Keratinocyte (primary cell): ENCODE measurements at regions not wholly inside any gene's neighbourhood (a gene's known extent, or its start where the extent isn't known, plus 50 kb on each side); places are given as distances from the start of the nearest gene placed in this dataset.

ENCODE experiments used
- DNase-seq: peaks from one replicate; pipeline ENCODE4 v3.0.0-alpha.2; 2011; ENCODE audit warnings: low read depth, missing footprints, low spot score
- FAIRE-seq: peaks from 2 replicates; lab custom pipeline; 2011; peaks lifted over from hg19 to GRCh38; lab: Jason Lieb, UNC
- H2AFZ ChIP-seq: 2 replicates; pipeline ENCODE4 v1.6.0; 2012; ENCODE audit warnings: low read length, control low read depth, inconsistent platforms; ENCODE audit not compliant: control insufficient read depth
- H3K27ac ChIP-seq: 2 replicates; pipeline ENCODE4 v1.5.1; 2011; ENCODE audit warnings: low read length; ENCODE audit not compliant: control insufficient read depth, insufficient read depth
- H3K27me3 ChIP-seq: 3 replicates; pipeline ENCODE4 v1.6.0; 2011; ENCODE audit warnings: low read length; ENCODE audit not compliant: control insufficient read depth, insufficient read depth; ENCODE audit errors: extremely low read depth
- H3K36me3 ChIP-seq, 2 experiments: 2 replicates in 1 of 2; 3 replicates in 1 of 2; pipeline ENCODE4 v1.5.1; 2011; ENCODE audit warnings: low read length in 2 of 2, mild to moderate bottlenecking in 1 of 2; ENCODE audit not compliant: control insufficient read depth in 2 of 2, insufficient read depth in 2 of 2; ENCODE audit errors: extremely low read depth in 1 of 2
- H3K4me1 ChIP-seq: 3 replicates; pipeline ENCODE4 v1.5.1; 2011; ENCODE audit warnings: low read length; ENCODE audit not compliant: control insufficient read depth, insufficient read depth; ENCODE audit errors: extremely low read depth
- H3K4me2 ChIP-seq: 3 replicates; pipeline ENCODE4 v1.6.0; 2011; ENCODE audit warnings: low read depth, low read length; ENCODE audit not compliant: control insufficient read depth, insufficient read depth; ENCODE audit errors: extremely low read depth
- H3K4me3 ChIP-seq, 3 experiments: fragments of 200-600 bp in 1 of 3; sonication (generic) in 1 of 3; 2 replicates in 2 of 3; 3 replicates in 1 of 3; pipeline ENCODE4 v1.5.1; 2011 to 2016; ENCODE audit warnings: low read length in 3 of 3, mild to moderate bottlenecking in 3 of 3, control low read depth in 2 of 3, inconsistent platforms in 1 of 3, low read depth in 1 of 3, mixed read lengths in 1 of 3, mixed run types in 1 of 3, moderate library complexity in 1 of 3; ENCODE audit not compliant: control insufficient read depth in 2 of 3, insufficient read depth in 2 of 3; ENCODE audit errors: extremely low read depth in 1 of 3
- H3K79me2 ChIP-seq: 2 replicates; pipeline ENCODE4 v1.6.0; 2012; ENCODE audit warnings: low read length; ENCODE audit not compliant: control insufficient read depth, insufficient read depth
- H3K9ac ChIP-seq: 3 replicates; pipeline ENCODE4 v1.6.0; 2011; ENCODE audit warnings: low read length; ENCODE audit not compliant: control insufficient read depth, insufficient read depth; ENCODE audit errors: extremely low read depth
- H3K9me1 ChIP-seq: 3 replicates; pipeline ENCODE4 v1.6.0; 2011; ENCODE audit warnings: low read length; ENCODE audit not compliant: control insufficient read depth, insufficient read depth; ENCODE audit errors: extremely low read depth
- H3K9me3 ChIP-seq: 2 replicates; pipeline ENCODE4 v1.5.1; 2012; ENCODE audit warnings: low read depth, low read length; ENCODE audit not compliant: control insufficient read depth
- H4K20me1 ChIP-seq: 3 replicates; pipeline ENCODE4 v1.6.0; 2011; ENCODE audit warnings: low read length; ENCODE audit not compliant: control insufficient read depth, insufficient read depth; ENCODE audit errors: extremely low read depth
- CTCF ChIP-seq, 3 experiments: IDR thresholded peaks in 1 of 3; conservative IDR thresholded peaks in 1 of 3; optimal IDR thresholded peaks in 1 of 3; 2 replicates in 2 of 3; 3 replicates in 1 of 3; pipeline versions ENCODE3 to v1.5.1; 2011; ENCODE audit warnings: low read length in 3 of 3, mild to moderate bottlenecking in 3 of 3, moderate library complexity in 2 of 3, control low read depth in 1 of 3, inconsistent platforms in 1 of 3; ENCODE audit not compliant: insufficient read depth in 2 of 3; ENCODE audit errors: extremely low read depth in 1 of 3
- EZH2 ChIP-seq: IDR thresholded peaks from one replicate; pipeline ENCODE4 v1.6.1; 2012; ENCODE audit warnings: inconsistent platforms, mild to moderate bottlenecking, low read length, moderate library complexity
- dilution Hi-C: fragments of 300-500 bp; cut with MboI; formaldehyde crosslinking; loops from one replicate; pipeline ENCODE4 v1.7.0; 2020; ENCODE audit warnings: low sequenced_read_pairs; ENCODE audit not compliant: extremely low pct_ligation_motif_present

DNA sequence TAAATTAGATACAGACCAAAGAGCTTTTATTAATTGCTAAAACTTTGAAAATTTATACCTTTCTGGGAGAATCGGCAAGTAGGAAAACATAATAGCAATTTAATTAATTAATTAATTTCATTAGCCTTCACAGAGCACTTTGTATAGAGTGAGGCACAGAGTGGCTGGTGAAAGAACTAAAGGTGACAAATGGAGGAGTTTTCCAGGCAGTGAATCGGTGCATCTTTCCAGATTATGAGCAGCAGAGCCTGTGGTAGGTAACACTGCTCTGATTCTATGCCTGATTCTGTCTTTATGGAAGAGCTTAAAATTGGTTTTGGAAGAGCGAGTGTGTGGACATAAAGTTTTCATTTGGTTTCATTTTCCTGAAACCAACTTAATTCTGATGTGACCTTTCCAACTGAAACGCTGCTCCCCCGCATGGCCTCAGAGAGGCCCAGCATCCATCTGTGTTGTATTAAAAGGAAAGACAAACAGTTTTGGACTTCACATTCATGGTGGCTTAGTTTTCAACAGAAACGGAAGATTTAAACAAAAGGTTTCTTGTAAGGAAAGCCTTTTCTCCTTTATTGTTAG, 188.9 kb upstream of the RPS23 start:
- no peak for FAIRE-seq
- H4K20me1 ChIP-seq: no peaks in the 10 kb centered on the region

DNA sequence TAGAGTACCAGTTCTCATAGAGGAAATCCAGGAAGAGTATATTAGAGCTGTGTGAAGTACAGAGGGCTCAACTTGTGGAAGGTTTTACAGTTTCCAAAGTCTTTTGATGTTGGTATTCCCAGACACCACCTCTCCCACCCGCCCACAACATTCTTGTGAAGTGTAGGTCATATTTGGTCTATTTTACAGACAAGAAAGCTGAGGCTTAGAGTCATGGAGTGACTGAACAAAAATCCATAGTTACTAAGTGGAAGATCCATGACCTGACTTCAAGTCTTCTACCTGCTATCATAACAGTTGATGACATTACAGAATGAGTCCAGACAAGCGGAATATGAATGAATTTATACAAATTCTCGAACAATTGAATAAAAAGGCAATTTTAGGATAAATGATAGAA, 187.1 kb upstream of the RPS23 start:
- no peaks in the 10 kb centered on the region for H3K27me3 ChIP-seq
- no peak overlapping the region for H3K27ac ChIP-seq
- no peak overlapping the region for H3K9ac ChIP-seq
- no peaks in the 10 kb centered on the region for H3K79me2 ChIP-seq
- FAIRE-seq (no peak), DNase-seq (no peak)
- no peaks in the 10 kb centered on the region for H3K4me1 ChIP-seq
- H3K9me1 ChIP-seq: no peaks in the 10 kb centered on the region
- H3K4me2 ChIP-seq: no peak overlapping the region
- H3K4me3 ChIP-seq: no peak overlapping the region
- dilution Hi-C loops: no loop called here
- no peak overlapping the region for H2AFZ ChIP-seq
- no peaks in the 10 kb centered on the region for H3K9me3 ChIP-seq
- no peaks in the 10 kb centered on the region for H4K20me1 ChIP-seq
- TF ChIP-seq EZH2 (no peak), CTCF (optimal IDR thresholded peaks at IDR 0.05 in 1 of 3, IDR thresholded peaks at IDR 0.05 in 1 of 3, conservative IDR thresholded peaks at IDR 0.05 in 1 of 3; ENCODE audit: extremely low read depth in 1 of 3, insufficient read depth in 2 of 3, low read length in 3 of 3) (no peak)
- H3K36me3 ChIP-seq: no peaks in the 10 kb centered on the region

More for the DNA sequence above, 188.9 kb upstream of the RPS23 start:
- Histone ChIP-seq H3K4me3 (no peak overlapping the region), H3K79me2 (no peaks in the 10 kb centered on the region), H3K9ac (no peak overlapping the region), H2AFZ (no peak overlapping the region), H3K9me3 (no peaks in the 10 kb centered on the region), H3K9me1 (no peaks in the 10 kb centered on the region), H3K4me2 (no peak overlapping the region), H3K36me3 (no peaks in the 10 kb centered on the region), H3K4me1 (no peaks in the 10 kb centered on the region), H3K27me3 (no peaks in the 10 kb centered on the region), H3K27ac (no peak overlapping the region)
- DNase-seq: no peak
- no peak for TF ChIP-seq EZH2
- no peak for TF ChIP-seq CTCF (optimal IDR thresholded peaks at IDR 0.05 in 1 of 3, IDR thresholded peaks at IDR 0.05 in 1 of 3, conservative IDR thresholded peaks at IDR 0.05 in 1 of 3; ENCODE audit: extremely low read depth in 1 of 3, insufficient read depth in 2 of 3, low read length in 3 of 3)
- dilution Hi-C loops: no loop called here
